Stimulated activated naive CD8-positive, alpha-beta T cell treated with anti-CD3 and anti-CD28 coated beads, Interleukin-15, Interleukin-2, amounts not matched to agents 100 U/mL and 50 U/mL, for 24 hours (primary cell): ENCODE measurements at regions not wholly inside any gene's neighbourhood (a gene's known extent, or its start where the extent isn't known, plus 50 kb on each side); places are given as distances from the start of the nearest gene placed in this dataset.
"Not testable (repeated sequence)": the region's sequence is repeated elsewhere in the genome, so short reads cannot be mapped to it uniquely, and the experiment has no call there.

Experiments
- ATAC-seq: fragments of 150-1000 bp; cut with Tn5 transposase; one replicate; pipeline ENCODE4 v1.10.0; 2021
- DNase-seq: peaks from one replicate; pipeline ENCODE4 v3.0.0; 2021

GRCh38 chr4:24202579-24202978, 312.7 kb upstream of the PPARGC1A start:
- ATAC-seq (no peak), DNase-seq (no peak)

DNA sequence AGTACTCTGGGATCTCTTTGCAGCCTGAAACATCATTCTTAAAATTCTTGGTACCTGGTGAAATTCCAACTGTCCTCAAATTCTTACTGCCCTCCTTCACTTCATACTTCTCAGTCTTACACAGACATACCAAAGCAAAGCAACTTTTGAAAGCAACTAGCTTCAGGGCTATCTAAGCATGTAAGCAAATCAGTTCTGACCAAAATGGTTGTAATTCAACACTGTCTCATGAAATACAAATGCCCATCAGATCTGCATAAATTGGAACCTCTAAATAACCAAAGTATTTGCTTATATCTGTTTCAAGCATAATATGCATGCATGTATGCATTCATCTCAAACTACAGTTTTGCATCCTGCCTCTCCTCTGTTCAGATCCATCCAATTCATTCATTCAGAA, 308.1 kb upstream of the PPARGC1A start:
- DNase-seq: no peak
- ATAC-seq: no peak

GRCh38 chr4:24196785-24197184, 306.9 kb upstream of the PPARGC1A start:
- no peak for DNase-seq
- no peak for ATAC-seq

GRCh38 chr4:24195991-24196736, 306.3 kb upstream of the PPARGC1A start:
- no peak for ATAC-seq
- DNase-seq: no peak

GRCh38 chr4:24192018-24192641, 302.3 kb upstream of the PPARGC1A start:
- ATAC-seq: no peak

GRCh38 chr4:24190761-24191695, 301.2 kb upstream of the PPARGC1A start:
- no peak for ATAC-seq
- DNase-seq: no peak

More at GRCh38 chr4:24192018-24192641, 302.3 kb upstream of the PPARGC1A start:
- DNase-seq: no peak

DNA sequence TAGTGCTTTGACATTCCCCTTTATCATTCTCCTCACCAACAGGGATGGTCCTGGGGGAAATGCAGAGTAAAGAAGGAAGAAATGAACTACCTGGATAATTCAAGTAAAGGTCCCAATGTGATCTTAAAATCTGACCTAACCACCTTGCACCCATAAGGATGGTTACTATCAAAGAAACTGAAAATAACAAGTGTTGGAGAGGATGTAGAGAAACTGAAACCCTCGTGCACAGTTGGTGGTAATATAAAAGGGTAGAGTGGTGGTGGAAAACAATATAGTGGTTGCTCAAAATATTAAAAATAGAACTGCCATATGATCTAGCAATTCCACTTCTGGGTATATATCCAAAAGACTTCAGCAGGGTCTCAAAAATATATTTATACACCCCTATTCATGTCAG, 298.6 kb upstream of the PPARGC1A start:
- ATAC-seq (no peak), DNase-seq (no peak)

DNA sequence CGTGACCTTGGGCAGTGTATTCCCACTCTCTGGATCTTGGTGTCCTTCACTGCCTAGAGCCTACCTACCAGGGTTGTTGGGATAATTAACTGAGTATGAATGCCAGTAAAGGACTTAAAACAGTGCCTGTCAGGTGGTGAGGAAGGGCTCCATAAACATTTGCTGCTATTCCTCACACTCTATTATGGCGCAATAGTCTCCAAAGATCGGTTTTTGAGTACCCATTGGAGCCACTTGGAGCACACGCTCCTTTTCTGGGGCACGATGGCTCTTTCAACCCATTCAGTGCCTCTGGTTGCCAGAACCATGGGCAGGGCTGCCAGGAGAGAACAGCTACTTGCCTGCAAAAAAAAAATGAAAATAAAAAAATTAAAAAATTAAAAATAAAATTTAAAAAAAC, 296.6 kb upstream of the PPARGC1A start:
- ATAC-seq (no peak), DNase-seq (no peak)

GRCh38 chr4:24181005-24181404, 291.2 kb upstream of the PPARGC1A start:
- ATAC-seq (no peak), DNase-seq (no peak)

DNA sequence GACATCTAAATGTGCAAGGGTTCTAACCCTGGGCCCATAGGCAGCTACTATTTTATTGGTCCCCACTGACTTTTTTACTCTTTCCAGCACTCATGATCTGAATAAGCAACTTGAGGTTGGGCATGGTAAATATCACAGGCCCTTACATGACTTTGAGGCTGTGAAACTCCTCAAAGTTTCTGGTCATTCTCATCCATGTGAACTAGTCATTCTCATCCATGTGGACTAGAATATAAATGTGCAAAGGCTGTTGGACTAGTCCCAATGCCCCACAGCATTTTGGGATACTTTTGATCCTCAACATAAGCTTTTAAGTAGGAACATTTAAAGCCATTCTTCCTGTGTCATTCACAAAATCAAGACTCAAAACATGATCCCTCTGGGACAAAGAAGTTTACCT, 290.7 kb upstream of the PPARGC1A start:
- ATAC-seq (no peak), DNase-seq (no peak)

DNA sequence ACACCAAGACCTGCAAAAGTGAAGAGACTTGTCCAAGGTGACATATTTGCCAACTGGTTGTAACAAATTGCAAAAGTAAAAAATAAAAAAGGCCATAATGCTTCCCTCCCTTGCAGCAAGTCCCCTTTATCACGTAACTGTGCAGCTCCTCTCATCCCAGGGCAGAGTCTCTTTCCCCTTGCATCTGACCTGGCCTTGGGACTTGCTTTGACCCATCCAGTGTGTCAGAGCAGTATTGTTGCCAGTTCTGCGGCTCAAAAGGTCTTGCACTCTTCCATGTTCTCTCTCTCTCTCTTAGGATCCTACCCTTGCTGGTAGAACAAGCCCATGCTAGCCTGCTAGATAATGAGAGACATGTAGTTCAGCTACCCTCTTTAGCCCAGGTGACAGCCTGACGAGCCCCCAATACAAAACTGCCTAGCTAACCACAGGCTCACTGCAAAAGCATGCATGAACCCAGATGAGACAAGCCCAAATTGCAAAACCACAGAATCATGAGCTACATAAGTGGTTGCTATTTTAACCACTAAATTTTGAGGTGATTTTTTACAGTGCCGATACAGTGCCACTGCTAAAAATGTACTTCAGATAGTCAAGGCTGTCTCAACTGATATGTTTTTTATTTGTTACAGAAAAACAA, 289.5 kb upstream of the PPARGC1A start:
- ATAC-seq (no peak), DNase-seq (no peak)

DNA sequence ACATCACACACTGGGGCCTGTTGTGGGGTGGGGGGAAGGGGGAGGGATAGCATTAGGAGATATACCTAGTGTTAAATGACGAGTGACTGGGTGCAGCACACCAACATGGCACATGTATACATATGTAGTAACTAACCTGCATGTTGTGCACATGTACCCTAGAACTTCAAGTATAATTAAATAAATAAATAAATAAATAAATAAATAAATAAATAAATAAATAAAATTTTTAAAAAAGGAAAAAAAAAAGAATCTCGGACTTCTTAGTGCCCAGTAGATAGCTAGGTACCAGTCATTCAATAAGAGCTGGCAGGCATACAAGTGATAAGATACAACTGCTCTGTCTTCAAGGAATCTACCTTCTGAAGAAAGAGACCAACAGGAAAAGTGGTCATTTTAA, 287.6 kb upstream of the PPARGC1A start:
- DNase-seq, ATAC-seq: not testable (repeated sequence)

GRCh38 chr4:24175707-24176106, 285.9 kb upstream of the PPARGC1A start:
- DNase-seq: no peak
- no peak for ATAC-seq

GRCh38 chr4:24174602-24175001, 284.8 kb upstream of the PPARGC1A start:
- ATAC-seq: no peak
- DNase-seq: no peak

DNA sequence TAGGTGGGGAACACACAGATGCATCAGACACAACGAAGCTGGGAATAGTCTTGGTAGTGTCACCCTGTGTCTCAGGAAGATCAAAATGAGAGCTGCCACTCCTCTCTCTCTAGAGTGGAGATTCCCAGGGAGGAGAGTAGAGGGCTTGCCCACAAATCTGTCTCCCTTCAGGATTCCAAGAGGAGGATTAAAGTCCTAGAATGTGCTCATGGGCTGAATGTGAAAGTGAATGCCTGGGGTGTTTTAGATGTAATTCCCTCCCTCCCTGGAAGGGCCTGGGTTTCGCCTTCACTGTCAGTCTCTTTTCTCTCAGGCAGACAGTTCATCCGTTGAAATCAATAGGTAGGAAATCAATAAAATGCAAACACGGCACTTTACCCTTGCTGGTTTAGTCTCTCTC, 282.6 kb upstream of the PPARGC1A start:
- no peak for DNase-seq
- no peak for ATAC-seq

GRCh38 chr4:24169956-24170355, 280.1 kb upstream of the PPARGC1A start:
- DNase-seq (no peak), ATAC-seq (no peak)

GRCh38 chr4:24168658-24169057, 278.8 kb upstream of the PPARGC1A start:
- DNase-seq (no peak), ATAC-seq (no peak)

DNA sequence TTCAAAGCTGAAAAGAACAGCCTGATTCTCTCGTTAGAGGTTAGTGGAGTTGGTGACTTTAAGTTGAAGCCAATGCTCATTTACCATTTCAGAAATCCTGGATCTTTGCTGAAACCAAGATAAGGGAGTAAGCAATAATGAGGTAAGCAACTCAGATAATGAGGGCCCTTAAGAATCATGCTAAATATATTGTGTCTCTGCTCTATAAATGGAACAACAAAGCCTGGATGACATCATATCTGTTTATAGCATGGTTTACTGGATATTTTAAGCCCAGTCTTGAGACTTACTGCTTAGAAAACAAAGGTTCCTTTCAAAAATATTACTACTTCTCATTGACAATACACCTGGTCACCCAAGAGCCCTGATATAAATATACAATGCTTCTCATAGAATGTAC, 276.7 kb upstream of the PPARGC1A start:
- ATAC-seq (no peak), DNase-seq (no peak)

GRCh38 chr4:24164797-24165196, 274.9 kb upstream of the PPARGC1A start:
- no peak for ATAC-seq
- DNase-seq: no peak

GRCh38 chr4:24164054-24164693, 274.3 kb upstream of the PPARGC1A start:
- no peak for DNase-seq
- ATAC-seq: no peak

DNA sequence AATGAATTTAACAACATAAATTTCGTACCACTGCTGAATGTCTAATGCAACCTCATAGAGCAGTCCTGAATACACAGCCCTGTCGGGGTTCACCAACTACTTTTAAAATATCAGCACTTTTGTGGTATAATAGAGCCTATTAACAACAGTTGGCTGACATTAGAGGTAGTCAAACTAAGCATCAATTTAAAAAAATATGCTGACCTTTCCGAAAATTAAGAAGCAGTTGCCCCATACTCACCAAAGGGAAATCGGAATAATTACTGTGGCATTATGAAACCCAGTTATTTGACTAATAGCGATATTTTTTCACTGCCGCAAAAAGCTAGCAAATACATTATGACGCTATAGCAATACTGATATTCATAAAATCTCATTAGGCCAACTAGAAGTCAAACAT, 273.5 kb upstream of the PPARGC1A start:
- DNase-seq: no peak
- ATAC-seq: no peak

DNA sequence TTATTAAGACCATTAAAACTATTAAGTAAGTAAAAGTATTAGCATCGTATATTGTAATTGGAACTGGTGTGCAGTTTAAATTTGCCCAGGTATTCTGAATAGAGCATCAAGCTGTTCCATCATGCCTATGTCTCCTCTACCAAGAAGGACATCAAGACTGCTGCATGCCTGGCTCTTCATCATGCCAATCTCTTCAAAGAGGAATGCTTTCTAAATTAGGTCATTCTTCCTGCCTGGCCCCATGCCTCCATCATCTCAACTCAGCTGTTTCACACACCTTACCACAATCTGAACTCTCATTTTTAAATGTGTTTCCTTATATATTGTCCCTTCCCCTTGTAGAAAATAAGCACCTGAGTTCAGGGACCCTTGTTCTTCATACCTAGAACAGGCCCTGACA, 270.5 kb upstream of the PPARGC1A start:
- no peak for ATAC-seq

More for the DNA sequence above, 270.5 kb upstream of the PPARGC1A start:
- no peak for DNase-seq
